GM20000 (cell line): ENCODE measurements at regions not wholly inside any gene's neighbourhood (a gene's known extent, or its start where the extent isn't known, plus 50 kb on each side); places are given as distances from the start of the nearest gene placed in this dataset.
"Not testable (repeated sequence)": the region's sequence is repeated elsewhere in the genome, so short reads cannot be mapped to it uniquely, and the experiment has no call there.

Experiments used
- DNase-seq: peaks from one replicate; pipeline ENCODE4 v3.0.0; 2012; ENCODE audit warnings: low spot score
- TF ChIP-seq, protein P1 (sequence below): IDR thresholded peaks from 2 replicates; pipeline ENCODE4 v1.5.1; 2012; ENCODE audit warnings: mild to moderate bottlenecking, control low read depth; ENCODE audit errors: extremely low read depth, missing control alignments

DNA sequence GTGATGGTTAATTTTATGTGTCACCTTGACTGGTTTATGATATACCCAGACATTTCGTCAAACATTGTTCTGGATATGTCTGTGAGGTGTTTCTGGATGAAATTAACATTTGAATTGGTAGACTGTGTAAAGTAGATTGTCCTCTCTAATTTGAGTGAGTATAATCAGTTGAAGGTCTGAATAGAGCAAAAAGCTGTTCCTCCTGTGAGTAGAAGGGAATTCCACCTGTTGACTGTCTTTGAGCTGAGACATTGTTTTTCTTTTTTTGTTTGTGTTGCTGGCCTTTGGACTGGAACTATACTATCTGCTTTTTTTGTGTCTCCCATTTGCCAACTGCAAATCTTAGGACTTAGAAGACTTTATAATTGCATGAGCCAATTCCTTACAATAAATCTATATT is 920.9 kb upstream of the LRFN5 start:
- TF ChIP-seq, protein P1, sequence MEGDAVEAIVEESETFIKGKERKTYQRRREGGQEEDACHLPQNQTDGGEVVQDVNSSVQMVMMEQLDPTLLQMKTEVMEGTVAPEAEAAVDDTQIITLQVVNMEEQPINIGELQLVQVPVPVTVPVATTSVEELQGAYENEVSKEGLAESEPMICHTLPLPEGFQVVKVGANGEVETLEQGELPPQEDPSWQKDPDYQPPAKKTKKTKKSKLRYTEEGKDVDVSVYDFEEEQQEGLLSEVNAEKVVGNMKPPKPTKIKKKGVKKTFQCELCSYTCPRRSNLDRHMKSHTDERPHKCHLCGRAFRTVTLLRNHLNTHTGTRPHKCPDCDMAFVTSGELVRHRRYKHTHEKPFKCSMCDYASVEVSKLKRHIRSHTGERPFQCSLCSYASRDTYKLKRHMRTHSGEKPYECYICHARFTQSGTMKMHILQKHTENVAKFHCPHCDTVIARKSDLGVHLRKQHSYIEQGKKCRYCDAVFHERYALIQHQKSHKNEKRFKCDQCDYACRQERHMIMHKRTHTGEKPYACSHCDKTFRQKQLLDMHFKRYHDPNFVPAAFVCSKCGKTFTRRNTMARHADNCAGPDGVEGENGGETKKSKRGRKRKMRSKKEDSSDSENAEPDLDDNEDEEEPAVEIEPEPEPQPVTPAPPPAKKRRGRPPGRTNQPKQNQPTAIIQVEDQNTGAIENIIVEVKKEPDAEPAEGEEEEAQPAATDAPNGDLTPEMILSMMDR = no peak
- no peak for DNase-seq

DNA sequence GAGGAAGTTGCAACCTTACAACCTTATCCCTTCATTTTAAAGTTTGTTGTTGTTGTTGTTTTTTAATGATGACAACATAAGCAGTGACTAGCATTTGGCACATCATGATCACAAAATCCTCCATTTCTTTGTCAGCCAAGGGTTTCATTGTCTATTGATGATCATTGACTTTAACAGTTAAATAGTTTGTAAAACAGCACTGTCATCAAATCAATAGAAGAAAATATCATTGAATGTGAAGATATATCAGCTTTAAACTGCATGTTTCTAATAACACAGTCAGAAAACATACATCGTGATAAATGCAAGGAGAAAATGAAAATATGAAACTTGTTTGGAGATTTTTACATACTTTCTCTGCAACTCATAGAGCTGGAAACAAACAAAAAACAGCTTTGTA is 922.3 kb upstream of the LRFN5 start:
- DNase-seq = no peak
- TF ChIP-seq, protein P1 = no peak

DNA sequence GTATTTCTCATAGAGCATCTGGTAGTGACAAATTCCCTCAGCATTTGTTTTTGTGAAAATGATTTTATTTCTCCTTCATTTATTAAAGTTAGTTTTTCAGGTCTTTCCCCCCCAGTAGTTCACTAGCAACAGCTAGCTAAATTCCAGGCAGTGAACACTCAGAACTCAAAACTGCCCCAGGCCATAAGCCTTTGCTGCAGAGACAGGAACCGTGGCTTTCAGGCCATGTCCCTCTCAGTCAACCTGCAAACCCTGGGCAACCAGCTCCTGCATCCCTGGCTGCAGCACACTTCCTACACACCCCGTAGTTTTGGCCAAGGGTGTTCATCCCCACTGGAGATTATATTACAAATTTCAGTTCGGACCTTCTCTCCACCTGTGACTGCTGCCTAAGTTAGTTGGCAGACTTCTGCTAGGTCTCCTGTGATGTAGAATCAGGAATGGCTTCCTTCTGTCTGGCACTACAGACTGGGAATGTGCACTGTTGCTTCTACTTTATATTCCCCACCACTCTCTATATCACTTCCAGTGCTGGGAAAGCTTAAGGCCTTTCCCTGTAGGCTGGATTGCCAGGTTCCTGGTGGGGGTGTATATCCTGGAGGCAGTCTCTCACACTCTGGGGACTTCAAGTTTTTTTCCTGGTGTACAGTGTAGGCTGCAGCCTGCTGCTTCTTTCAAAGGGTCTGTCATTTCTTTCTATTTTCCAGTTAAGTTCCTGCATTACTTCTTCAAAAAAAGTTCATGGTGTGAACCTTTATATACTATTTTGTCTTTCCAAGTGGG is 924.4 kb upstream of the LRFN5 start:
- no peak for DNase-seq
- TF ChIP-seq, protein P1 = no peak

DNA sequence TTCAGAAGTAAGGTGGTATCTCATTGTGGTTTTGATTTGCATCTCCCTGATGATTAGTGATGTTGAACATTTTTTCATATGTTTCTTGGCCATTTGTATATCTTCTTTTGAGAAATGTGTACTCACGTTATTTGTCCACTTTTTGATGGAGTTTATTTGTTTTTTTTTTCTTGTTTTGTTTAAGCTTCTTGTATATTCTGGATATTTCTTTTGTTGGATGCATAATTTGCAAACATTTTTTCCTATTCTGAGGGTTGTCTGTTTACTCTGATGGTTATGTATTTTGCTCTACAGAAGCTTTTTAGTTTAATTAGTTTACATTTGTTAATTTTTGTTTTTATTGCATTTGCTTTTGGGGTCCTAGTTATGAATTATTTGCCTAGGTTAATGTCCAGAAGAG is 927.4 kb upstream of the LRFN5 start:
- TF ChIP-seq, protein P1 = no peak
- DNase-seq = no peak

DNA sequence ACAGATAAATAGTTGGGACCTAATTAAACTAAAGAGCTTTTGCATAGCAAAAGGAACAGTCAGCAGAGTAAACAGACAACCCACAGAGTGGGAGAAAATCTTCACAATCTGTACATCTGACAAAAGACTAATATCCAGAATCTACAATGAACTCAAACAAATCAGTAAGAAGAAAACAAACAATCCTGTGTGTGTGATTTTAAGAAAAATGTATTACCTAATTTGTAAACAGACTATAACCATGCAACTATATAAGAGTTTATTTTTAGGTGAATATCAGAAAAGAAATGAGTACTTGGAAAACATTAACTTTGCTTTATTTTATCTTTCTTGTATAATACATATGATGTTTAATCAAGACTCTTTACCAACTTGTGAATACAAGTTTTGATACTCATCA is 929.5 kb upstream of the LRFN5 start:
- not testable (repeated sequence) for DNase-seq

DNA sequence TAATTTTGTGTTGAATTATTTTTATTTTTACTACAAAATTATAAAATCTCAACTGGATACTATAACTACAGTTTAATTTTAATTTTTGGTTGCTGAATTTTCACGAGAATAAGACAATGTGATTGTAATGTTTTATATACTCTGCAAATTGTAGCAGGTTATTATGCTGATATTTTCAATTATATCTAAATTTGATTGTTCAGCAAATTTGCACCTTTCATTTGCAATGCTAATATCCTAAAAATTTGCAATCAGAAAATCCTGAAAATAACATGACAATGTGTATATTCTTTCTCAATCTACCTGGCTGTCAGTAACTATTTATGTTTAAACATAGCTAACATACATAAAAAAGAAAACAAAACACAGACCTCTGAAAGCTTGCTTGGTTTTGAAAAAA is 932.2 kb upstream of the LRFN5 start:
- TF ChIP-seq, protein P1 = no peak
- DNase-seq = no peak

DNA sequence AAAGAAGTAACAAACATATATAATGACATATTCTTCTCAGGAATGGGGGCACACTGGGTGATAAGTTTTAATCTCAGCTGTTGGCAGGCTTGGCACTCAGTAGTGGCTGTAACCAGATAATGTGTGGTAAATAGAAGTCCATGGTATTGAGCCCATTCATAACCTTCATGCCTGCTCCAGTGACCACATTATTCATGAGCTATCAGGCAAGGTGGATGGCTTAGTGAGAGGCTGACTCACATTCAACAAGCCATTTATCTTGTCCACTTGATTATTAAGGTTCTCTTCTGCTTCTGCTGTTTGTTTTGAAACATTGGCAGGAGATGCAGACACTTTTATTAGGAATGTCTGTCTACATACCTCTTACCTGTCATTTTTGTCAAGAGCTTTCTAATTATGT is 950.4 kb upstream of the LRFN5 start:
- TF ChIP-seq, protein P1 = no peak
- DNase-seq = no peak

DNA sequence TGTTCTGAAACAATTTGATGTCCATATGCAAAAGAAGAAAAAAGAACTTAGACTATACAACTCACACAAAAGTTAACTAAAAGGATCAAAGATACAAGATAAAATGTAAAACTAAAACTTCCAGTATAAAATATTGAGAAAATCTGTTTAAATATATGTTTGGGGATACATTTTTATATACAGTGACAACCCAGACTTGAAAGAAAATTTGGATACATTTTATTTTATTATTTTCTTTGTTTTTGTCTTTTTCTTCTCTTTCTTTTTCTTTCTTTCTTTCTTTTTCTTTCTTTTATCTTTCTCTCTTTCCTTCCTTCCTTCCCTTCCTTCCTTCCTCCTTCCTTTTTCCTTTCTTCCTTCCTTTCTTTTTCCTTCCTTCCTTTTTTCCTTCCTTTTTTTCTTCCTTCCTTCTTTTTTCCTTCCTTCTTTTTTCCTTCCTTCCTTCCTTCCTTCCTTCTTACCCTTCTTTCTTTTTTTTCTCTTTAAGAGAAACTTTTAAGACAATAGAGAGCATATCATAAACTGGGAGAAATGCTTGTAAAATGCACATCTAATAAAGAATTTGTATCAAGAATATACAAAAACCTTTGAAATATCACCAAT is 954.5 kb upstream of the LRFN5 start:
- DNase-seq = no peak
- TF ChIP-seq, protein P1 = no peak
